GM12891 (cell line): ENCODE measurements at regions not wholly inside any gene's neighbourhood (a gene's known extent, or its start where the extent isn't known, plus 50 kb on each side); places are given as distances from the start of the nearest gene placed in this dataset.

Experiments
- DNase-seq: peaks from one replicate; pipeline ENCODE4 v3.0.0; 2011; ENCODE audit warnings: low spot score; ENCODE audit not compliant: insufficient read length
- FAIRE-seq: peaks from 2 replicates; lab custom pipeline; 2011; peaks lifted over from hg19 to GRCh38; lab: Jason Lieb, UNC
- PAX5 ChIP-seq: IDR thresholded peaks from 2 replicates; pipeline ENCODE4 v1.6.1; 2011; ENCODE audit warnings: low read length, moderate library complexity, mild to moderate bottlenecking; ENCODE audit not compliant: insufficient read depth, severe bottlenecking
- POLR2A ChIP-seq: IDR thresholded peaks from 2 replicates; pipeline ENCODE4 v1.6.1; 2011; ENCODE audit warnings: low read depth, low read length, control low read depth
- POLR2AphosphoS5 ChIP-seq: IDR thresholded peaks from 2 replicates; pipeline ENCODE4 v1.6.1; 2011; ENCODE audit warnings: low read depth, low read length, control low read depth
- POU2F2 ChIP-seq: IDR thresholded peaks from 2 replicates; pipeline ENCODE4 v1.6.1; 2011; ENCODE audit warnings: low read depth, mild to moderate bottlenecking, control low read depth, low read length, moderate library complexity
- SPI1 ChIP-seq: IDR thresholded peaks from 2 replicates; pipeline ENCODE4 v1.6.1; 2011; ENCODE audit warnings: low read depth, low read length, control low read depth
- TAF1 ChIP-seq: IDR thresholded peaks from 2 replicates; pipeline ENCODE4 v1.6.1; 2011; ENCODE audit warnings: low read depth, low read length, control low read depth

DNA sequence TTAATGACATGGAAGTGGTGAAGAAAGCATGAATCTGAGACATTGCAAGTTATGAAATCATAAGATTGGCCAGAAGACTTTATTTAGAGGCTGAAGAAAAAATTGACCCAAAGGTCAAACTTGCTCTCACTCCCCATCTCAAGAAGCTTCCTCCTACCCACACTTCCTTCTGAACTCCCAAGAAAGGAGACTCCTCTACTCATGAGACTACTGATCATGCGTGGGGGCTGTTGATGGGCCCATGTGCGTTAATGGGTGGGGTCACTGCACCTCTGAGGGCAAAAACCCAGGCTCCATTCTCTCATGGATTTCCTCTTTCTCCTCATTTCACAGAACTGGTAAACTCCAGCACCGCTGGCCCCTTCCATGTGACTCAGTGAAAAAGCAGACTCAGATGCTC lies 470.6 kb upstream of the ARID1B start:
- FAIRE-seq (no peak), DNase-seq (no peak)
- TF ChIP-seq TAF1: no peak
- no peak for TF ChIP-seq SPI1
- no peak for TF ChIP-seq POLR2AphosphoS5
- no peak for TF ChIP-seq PAX5
- no peak for TF ChIP-seq POU2F2
- TF ChIP-seq POLR2A: no peak

DNA sequence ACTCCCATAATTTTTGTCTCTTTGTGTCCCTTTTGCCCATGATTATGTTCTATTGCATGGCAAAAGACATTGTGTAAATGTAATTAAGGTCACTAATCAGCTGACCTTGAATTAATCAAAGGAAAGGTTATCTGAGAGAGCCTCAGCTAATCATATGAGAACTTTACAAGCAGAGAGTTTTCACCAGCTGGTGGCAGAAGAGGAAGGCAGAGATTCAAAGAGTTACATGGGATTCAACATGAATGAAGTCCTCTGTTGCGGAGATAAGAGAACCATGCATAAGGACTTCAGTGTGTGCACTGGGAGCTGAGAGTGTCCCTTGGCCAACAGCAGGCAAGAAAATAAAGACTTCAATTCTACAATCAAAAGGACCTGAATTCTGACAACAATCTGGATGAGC lies 494.1 kb upstream of the ARID1B start:
- TF ChIP-seq SPI1 (no peak), POU2F2 (no peak), POLR2AphosphoS5 (no peak), PAX5 (no peak), TAF1 (no peak), POLR2A (no peak)
- no peak for FAIRE-seq
- no peak for DNase-seq

DNA sequence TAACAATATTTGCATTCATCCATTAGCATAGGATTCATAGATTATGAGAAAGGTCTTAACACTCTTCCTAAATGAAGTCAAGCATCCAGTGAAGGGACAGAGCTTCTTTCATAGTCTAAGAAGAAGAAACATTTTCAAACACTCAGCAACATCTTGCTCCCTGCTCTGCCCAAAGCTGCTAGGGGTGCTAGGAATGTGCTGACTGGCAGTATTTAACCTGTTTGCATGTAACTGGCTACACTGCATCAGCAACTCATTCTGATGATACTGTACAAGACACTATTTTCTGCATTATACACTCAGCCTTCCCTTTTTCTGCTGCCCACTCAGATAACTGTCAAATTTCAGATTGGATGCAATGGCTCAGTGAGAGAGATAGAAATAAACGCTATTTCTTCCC lies 495.1 kb upstream of the ARID1B start:
- DNase-seq (no peak), FAIRE-seq (no peak)
- TF ChIP-seq SPI1 (no peak), POLR2AphosphoS5 (no peak), POU2F2 (no peak), POLR2A (no peak), PAX5 (no peak), TAF1 (no peak)

DNA sequence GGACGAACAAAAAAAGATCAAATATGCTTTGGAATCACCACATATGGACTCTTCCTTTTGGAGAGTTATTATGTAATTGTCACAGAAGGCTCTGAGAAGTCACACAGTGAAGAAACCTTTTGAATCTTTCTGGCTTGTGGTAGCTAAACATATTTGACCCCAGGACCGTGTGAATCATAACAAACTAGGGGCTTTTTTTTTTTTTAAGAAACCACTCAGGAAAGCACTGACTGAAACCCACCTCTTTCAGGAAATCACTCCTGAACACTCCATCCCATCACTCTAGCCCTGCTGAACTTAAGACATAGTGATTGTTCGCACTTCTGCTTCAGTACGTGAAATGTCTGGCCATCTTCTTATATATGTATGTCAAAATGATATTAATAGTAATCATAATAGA lies 495.9 kb upstream of the ARID1B start:
- DNase-seq (no peak), FAIRE-seq (no peak)
- TF ChIP-seq POLR2A (no peak), PAX5 (no peak), SPI1 (no peak), POU2F2 (no peak), TAF1 (no peak), POLR2AphosphoS5 (no peak)

DNA sequence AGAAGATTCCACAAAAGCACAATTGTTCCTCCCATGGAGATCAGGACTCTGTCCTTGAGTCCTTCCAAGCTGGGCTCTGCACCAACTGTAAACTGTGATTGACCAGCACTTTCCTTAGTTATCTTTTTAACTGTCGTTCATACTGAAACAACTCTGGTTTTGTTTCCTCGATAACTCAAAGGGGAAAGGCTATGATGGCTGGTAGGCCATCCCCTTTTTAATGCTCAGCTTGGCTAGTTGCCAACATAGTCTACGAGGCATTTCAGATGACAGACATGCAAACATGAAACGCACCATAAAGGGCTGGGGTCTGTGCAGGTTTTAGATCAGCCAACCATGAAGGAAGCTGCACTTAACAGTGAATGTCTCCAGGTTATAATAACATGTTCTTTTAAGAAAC lies 497.1 kb upstream of the ARID1B start:
- TF ChIP-seq SPI1: no peak
- no peak for TF ChIP-seq POLR2AphosphoS5
- no peak for TF ChIP-seq TAF1
- TF ChIP-seq POLR2A: no peak
- no peak for TF ChIP-seq PAX5
- FAIRE-seq (no peak), DNase-seq (no peak)

DNA sequence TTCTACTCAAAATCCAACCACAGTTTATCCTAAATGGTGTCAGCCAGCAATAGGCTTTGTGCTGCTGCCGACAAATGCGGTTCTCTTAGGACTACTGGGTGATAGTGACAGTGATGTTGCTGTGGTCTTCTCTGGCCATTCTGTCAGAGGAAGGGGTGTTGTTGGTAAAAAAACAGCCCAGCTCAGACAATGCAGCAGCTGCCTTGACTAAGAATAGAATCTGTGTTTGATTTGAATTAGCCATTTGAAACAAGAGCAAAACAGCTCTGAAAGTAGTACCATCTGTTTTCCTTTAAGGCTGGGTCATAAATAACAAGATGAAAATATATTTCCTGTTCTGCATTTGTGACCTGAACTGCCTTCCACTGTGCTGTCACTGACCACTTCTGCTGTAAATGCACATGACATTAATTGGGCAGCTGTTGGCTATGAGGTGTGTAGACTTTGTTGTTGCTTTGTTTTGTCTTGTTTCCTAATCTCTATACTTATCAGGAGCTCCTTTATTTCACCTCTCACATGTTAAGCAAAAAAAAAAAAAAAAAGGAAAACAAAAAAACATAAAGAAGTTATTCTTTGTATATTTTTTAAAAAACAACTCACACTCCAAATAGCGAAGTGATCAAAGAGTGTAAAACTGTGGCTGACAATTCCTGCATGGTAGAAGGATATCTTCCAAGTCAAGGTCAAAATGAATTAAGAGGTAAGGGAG lies 497.8 kb upstream of the ARID1B start:
- no peak for DNase-seq
- no peak for FAIRE-seq
- TF ChIP-seq PAX5 (no peak), SPI1 (no peak), POLR2AphosphoS5 (no peak), POLR2A (no peak), TAF1 (no peak), POU2F2 (no peak)

DNA sequence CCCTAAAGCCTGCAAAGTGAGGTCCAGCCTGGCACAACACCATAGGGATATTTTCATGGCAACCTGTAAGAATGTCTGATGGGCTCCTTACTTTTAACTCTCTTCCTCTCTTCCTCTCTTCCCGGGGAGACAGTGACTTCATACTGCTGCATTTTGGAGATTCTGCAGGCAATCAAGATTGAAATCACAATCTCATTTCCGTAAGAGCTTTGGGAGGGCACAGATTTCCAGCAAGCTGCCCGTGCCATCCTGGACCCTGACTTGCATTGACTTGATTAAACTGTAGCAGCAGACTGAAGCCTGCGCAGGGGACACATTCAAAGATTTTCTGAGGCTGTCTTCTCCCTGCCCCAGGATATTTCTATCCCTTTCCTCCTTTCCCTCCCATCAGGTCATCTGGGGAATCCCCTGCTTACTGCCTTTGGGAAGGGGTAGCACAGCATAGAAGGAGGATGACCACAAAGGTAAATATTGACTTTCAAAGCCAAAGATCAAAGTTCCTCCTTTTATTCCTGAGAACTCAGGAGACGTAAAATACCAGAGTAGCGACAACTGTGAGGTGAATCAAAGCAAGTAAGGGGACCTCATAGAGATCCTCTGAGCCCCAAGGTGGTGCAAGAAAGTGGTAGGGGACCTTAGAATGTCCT lies 504.0 kb upstream of the ARID1B start:
- TF ChIP-seq TAF1: no peak
- no peak for TF ChIP-seq SPI1
- TF ChIP-seq POLR2AphosphoS5: no peak
- no peak for TF ChIP-seq POU2F2
- DNase-seq: no peak
- FAIRE-seq: no peak

DNA sequence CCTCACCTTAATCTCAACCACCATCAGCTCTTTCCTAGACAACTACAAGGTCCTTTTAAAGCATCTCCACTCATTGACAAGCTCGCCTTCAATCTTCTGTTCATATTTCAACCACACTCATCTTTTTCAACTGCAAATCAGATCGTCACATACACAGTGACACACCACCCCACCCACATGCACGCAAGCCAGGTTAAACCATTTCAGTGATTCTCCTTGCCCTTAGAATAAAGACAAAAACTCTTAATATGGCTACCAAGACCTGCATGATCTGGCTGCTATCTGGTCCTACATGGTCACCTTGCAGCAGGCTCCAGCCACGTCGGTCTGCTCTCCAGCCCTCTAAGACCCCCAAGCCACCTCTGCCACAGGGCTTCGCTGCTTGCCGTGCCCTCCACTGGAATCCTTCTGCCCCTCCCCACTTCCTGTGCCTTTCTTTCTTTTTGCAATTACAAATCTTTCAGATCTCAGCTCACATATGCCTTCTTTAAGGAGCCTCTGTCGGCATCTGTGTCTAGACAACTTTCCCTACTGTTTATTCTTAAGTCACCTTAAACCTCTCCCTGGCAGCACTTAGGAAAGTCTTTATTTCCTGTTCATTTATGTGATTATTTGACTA lies 507.3 kb upstream of the ARID1B start:
- no peak for TF ChIP-seq POLR2AphosphoS5
- no peak for TF ChIP-seq TAF1
- TF ChIP-seq PAX5: no peak
- no peak for TF ChIP-seq POLR2A
- TF ChIP-seq POU2F2: no peak
- no peak for TF ChIP-seq SPI1
- DNase-seq (no peak), FAIRE-seq (no peak)

DNA sequence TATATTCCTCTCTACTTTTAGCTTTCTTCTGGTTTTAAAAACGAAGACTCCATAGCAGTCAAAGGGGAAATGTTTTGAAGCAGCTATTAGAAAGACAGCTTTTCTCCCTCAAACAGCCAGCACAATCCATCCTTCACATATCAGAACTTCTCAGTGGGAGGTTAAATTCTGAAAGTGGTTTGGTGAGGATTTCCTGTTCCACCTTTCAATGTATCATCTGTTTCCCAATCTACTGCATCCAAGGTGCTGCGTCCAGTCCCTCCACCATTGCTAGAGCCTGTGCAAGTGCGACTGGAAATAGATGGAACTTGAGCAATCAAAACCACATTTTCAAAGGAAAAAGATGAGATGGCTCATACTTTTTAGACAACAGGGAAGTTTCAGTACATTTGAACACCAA lies 508.3 kb upstream of the ARID1B start:
- TF ChIP-seq POLR2A (no peak), POLR2AphosphoS5 (no peak), TAF1 (no peak), SPI1 (no peak), PAX5 (no peak), POU2F2 (no peak)
- no peak for DNase-seq
- no peak for FAIRE-seq
